HCT116 (cell line): ENCODE measurements at regions not wholly inside any gene's neighbourhood (a gene's known extent, or its start where the extent isn't known, plus 50 kb on each side); places are given as distances from the start of the nearest gene placed in this dataset.

Experiments
- ATAC-seq: fragments of 200-7000 bp; cut with Tn5 transposase; 2 replicates; pipeline ENCODE4 v1.9.1; 2020; ENCODE audit warnings: mild to moderate bottlenecking, moderate library complexity
- BruUV-seq: library from RNA; stranded (reverse); fragments of 400-500 nt; replicated peaks from 2 replicates; lab custom pipeline; 2021; lab: Mats Ljungman, UMichigan
- CTCF ChIA-PET: fragments of 300-600 bp; sonication (Branson Sonifier 250); formaldehyde crosslinking; loops from one replicate; lab custom pipeline; 2021; ENCODE audit warnings: antibody characterized with exemption; lab: Charles Lee
- POLR2A ChIA-PET: fragments of 300-600, 350-600 bp; sonication (Branson Sonifier 250); formaldehyde crosslinking; loops from one replicate; lab custom pipeline; 2021; ENCODE audit warnings: antibody characterized with exemption; lab: Charles Lee
- RAD21 ChIA-PET, 2 experiments: fragments of 300-600 bp; sonication (Branson Sonifier 250); formaldehyde crosslinking; loops; one replicate each; lab custom pipeline; 2023; ENCODE audit warnings: low total read pairs in 2 of 2; ENCODE audit not compliant: uncharacterized antibody in 2 of 2, unreplicated experiment in 2 of 2, low non-redundant PET in 1 of 2; lab: Charles Lee
- DNase-seq: peaks from one replicate; pipeline ENCODE4 v3.0.0-alpha.2; 2010; ENCODE audit warnings: low read depth, low spot score
- H2AFZ ChIP-seq: fragments of 200-600 bp; shearing (Covaris generic), sonication (generic); 2 replicates; pipeline ENCODE4 v1.6.1; 2017; ENCODE audit warnings: low read depth, mixed run types, mixed read lengths, antibody characterized with exemption, low read length; ENCODE audit not compliant: poor library complexity, severe bottlenecking
- H3K27ac ChIP-seq: 2 replicates; pipeline ENCODE4 v1.5.1; 2012; ENCODE audit warnings: low read depth, low read length
- H3K27me3 ChIP-seq: fragments of 200-600 bp; sonication (generic); 2 replicates; pipeline ENCODE4 v1.6.1; 2016; ENCODE audit warnings: mixed run types, low read length, mixed read lengths; ENCODE audit not compliant: insufficient read depth
- H3K36me3 ChIP-seq, 2 experiments: fragments of 200-500 bp in 1 of 2; fragments of 200-600 bp in 1 of 2; sonication (Bioruptor generic) in 1 of 2; sonication (generic) in 1 of 2; 2 replicates each; pipeline versions ENCODE4 v1.5.1 to v1.6.1; 2014 to 2016; ENCODE audit warnings: low read length in 2 of 2, inconsistent platforms in 1 of 2, mixed read lengths in 1 of 2, mixed run types in 1 of 2; ENCODE audit not compliant: insufficient read depth in 2 of 2, control insufficient read depth in 1 of 2
- H3K4me1 ChIP-seq, 2 experiments: fragments of 200-600 bp in 1 of 2; sonication (generic) in 1 of 2; 2 replicates each; pipeline versions ENCODE4 v1.5.1 to v1.6.1; 2012 to 2017; ENCODE audit warnings: low read length in 2 of 2, inconsistent platforms in 1 of 2, mild to moderate bottlenecking in 1 of 2, mixed read lengths in 1 of 2, mixed run types in 1 of 2, moderate library complexity in 1 of 2; ENCODE audit not compliant: insufficient read depth in 2 of 2, control insufficient read depth in 1 of 2
- H3K4me2 ChIP-seq: fragments of 200-600 bp; sonication (generic); 2 replicates; pipeline ENCODE4 v1.6.1; 2017; ENCODE audit warnings: mixed run types, low read length, mixed read lengths
- H3K4me3 ChIP-seq, 2 experiments: fragments of 200-600 bp in 1 of 2; sonication (generic) in 1 of 2; replicated peaks in 1 of 2; 2 replicates each; pipeline ENCODE4 v1.5.1; 2011 to 2016; ENCODE audit warnings: low read length in 2 of 2, control low read depth in 1 of 2, low read depth in 1 of 2, mild to moderate bottlenecking in 1 of 2, mixed read lengths in 1 of 2, mixed run types in 1 of 2
- H3K79me2 ChIP-seq: fragments of 200-600 bp; sonication (generic); 2 replicates; pipeline ENCODE4 v1.6.1; 2017; ENCODE audit warnings: mild to moderate bottlenecking, mixed run types, low read length, moderate library complexity, mixed read lengths; ENCODE audit not compliant: insufficient read depth
- H3K9ac ChIP-seq: fragments of 200-600 bp; sonication (generic); 2 replicates; pipeline ENCODE4 v1.6.1; 2016; ENCODE audit warnings: low read length, mixed read lengths
- H3K9me2 ChIP-seq: fragments of 200-600 bp; sonication (generic), shearing (Covaris generic); 2 replicates; pipeline ENCODE4 v1.6.1; 2017; ENCODE audit warnings: mixed run types, mild to moderate bottlenecking, moderate library complexity; ENCODE audit not compliant: insufficient read depth
- H3K9me3 ChIP-seq, 2 experiments: fragments of 200-500 bp in 1 of 2; fragments of 200-600 bp in 1 of 2; sonication (Bioruptor generic) in 1 of 2; sonication (generic) in 1 of 2; 2 replicates each; pipeline ENCODE4 v1.6.1; 2014 to 2017; ENCODE audit warnings: low read length in 2 of 2, mixed read lengths in 2 of 2, inconsistent platforms in 1 of 2, low read depth in 1 of 2, mild to moderate bottlenecking in 1 of 2, mixed run types in 1 of 2, moderate library complexity in 1 of 2; ENCODE audit not compliant: control insufficient read depth in 1 of 2, insufficient read depth in 1 of 2
- H4K20me1 ChIP-seq: fragments of 200-600 bp; sonication (generic), shearing (Covaris generic); 2 replicates; pipeline ENCODE4 v1.6.1; 2017; ENCODE audit warnings: mixed run types, mild to moderate bottlenecking, moderate library complexity; ENCODE audit not compliant: insufficient read depth
- CBX3 ChIP-seq: IDR thresholded peaks from 2 replicates; pipeline ENCODE4 v1.6.1; 2012; ENCODE audit warnings: low read depth
- CEBPB ChIP-seq: IDR thresholded peaks from 2 replicates; pipeline ENCODE4 v1.6.1; 2012; ENCODE audit warnings: low read depth
- EGR1 ChIP-seq: IDR thresholded peaks from 2 replicates; pipeline ENCODE4 v1.6.1; 2012; ENCODE audit warnings: low read depth
- ELF1 ChIP-seq: IDR thresholded peaks from 2 replicates; pipeline ENCODE4 v1.6.1; 2012; ENCODE audit warnings: low read depth, borderline replicate concordance
- EZH2 ChIP-seq: fragments of 200-600 bp; sonication (generic); IDR thresholded peaks from 2 replicates; pipeline ENCODE4 v1.6.1; 2017; ENCODE audit warnings: antibody characterized with exemption, mixed run types
- EZH2phosphoT487 ChIP-seq: fragments of 200-600 bp; IDR thresholded peaks from 2 replicates; pipeline ENCODE4 v1.6.1; 2018; ENCODE audit warnings: antibody characterized with exemption, borderline replicate concordance
- JUND ChIP-seq: IDR thresholded peaks from 2 replicates; pipeline ENCODE4 v1.6.1; 2012
- POLR2A ChIP-seq: IDR thresholded peaks from 2 replicates; pipeline ENCODE4 v1.7.0; 2011; ENCODE audit warnings: borderline replicate concordance; ENCODE audit not compliant: insufficient read depth, insufficient read length; ENCODE audit errors: extremely low read depth
- RAD21 ChIP-seq: IDR thresholded peaks from 2 replicates; pipeline ENCODE4 v1.6.1; 2012; ENCODE audit warnings: low read depth, mild to moderate bottlenecking
- SIN3A ChIP-seq: IDR thresholded peaks from 2 replicates; pipeline ENCODE4 v1.6.1; 2012; ENCODE audit warnings: low read depth
- SP1 ChIP-seq: IDR thresholded peaks from 2 replicates; pipeline ENCODE4 v1.6.1; 2012; ENCODE audit warnings: low read depth
- SRF ChIP-seq: IDR thresholded peaks from 2 replicates; pipeline ENCODE4 v1.6.1; 2012; ENCODE audit warnings: low read depth
- TCF7L2 ChIP-seq: IDR thresholded peaks from 2 replicates; pipeline ENCODE4 v1.7.0; 2011; ENCODE audit warnings: borderline replicate concordance, inconsistent platforms; ENCODE audit not compliant: insufficient read depth, insufficient read length; ENCODE audit errors: extremely low read depth
- YY1 ChIP-seq: IDR thresholded peaks from 2 replicates; pipeline ENCODE4 v1.6.1; 2011; ENCODE audit warnings: low read length, low read depth, moderate library complexity, mild to moderate bottlenecking; ENCODE audit not compliant: insufficient replicate concordance; ENCODE audit errors: extremely low read depth
- ZNF274 ChIP-seq: fragments of 200-500 bp; sonication (Bioruptor generic); IDR thresholded peaks from 2 replicates; pipeline ENCODE4 v1.6.1; 2014; ENCODE audit warnings: mild to moderate bottlenecking, low read depth, low read length, inconsistent platforms
- intact Hi-C: fragments of 100-400 bp; cut with micrococcal nuclease; formaldehyde crosslinking; loops from 2 replicates; pipeline ENCODE4 v1.10.0; 2022
- TF ChIP-seq, protein P1 (sequence below): IDR thresholded peaks from 2 replicates; pipeline ENCODE4 v1.6.1; 2012; ENCODE audit warnings: low read depth
- TF ChIP-seq, protein P2 (sequence below): IDR thresholded peaks from 2 replicates; pipeline ENCODE4 v1.6.1; 2012
- TF ChIP-seq, protein P3 (sequence below): IDR thresholded peaks from 2 replicates; pipeline ENCODE4 v1.6.1; 2011; ENCODE audit warnings: mild to moderate bottlenecking, low read length, moderate library complexity; ENCODE audit not compliant: insufficient replicate concordance; ENCODE audit errors: extremely low read depth

DNA sequence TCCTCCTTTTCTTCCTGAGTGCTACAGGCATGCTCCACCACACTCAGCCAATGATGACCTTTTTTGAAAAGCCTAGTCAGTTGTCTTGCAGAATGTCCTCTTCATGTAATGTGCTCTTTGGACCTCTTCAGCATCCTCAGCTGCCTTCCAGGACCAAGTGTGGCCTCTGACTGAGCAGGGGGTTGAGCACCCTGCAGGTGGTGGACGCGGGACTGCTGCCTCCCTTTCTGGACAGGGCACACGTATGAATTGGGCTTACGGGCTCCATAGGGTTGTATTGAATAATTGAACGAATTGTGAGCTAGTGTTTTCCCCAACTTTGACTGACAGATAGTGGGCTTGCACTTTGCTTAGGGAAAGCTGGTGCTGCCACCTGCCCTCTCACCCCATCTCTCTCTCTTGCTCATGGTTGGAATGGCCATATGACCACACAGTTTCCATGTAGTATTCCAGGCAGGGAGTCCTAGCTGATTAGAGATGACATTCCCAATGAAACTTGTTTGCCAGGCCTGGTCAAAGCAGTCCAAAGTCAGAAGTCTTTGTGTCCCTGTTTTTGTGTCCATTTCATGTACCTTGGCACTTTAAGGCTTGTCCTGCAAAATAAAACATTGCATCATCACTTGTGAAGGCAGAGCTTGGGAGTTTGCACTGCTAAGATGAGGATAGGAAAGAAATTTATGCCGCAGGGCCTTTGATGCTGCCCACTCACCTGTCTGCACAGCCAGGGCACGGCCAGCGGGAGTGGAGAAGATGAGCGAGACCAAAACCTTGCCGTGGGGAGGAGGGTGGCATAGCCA, 76.3 kb upstream of the NPAS1 start:
- TF ChIP-seq, protein P1, sequence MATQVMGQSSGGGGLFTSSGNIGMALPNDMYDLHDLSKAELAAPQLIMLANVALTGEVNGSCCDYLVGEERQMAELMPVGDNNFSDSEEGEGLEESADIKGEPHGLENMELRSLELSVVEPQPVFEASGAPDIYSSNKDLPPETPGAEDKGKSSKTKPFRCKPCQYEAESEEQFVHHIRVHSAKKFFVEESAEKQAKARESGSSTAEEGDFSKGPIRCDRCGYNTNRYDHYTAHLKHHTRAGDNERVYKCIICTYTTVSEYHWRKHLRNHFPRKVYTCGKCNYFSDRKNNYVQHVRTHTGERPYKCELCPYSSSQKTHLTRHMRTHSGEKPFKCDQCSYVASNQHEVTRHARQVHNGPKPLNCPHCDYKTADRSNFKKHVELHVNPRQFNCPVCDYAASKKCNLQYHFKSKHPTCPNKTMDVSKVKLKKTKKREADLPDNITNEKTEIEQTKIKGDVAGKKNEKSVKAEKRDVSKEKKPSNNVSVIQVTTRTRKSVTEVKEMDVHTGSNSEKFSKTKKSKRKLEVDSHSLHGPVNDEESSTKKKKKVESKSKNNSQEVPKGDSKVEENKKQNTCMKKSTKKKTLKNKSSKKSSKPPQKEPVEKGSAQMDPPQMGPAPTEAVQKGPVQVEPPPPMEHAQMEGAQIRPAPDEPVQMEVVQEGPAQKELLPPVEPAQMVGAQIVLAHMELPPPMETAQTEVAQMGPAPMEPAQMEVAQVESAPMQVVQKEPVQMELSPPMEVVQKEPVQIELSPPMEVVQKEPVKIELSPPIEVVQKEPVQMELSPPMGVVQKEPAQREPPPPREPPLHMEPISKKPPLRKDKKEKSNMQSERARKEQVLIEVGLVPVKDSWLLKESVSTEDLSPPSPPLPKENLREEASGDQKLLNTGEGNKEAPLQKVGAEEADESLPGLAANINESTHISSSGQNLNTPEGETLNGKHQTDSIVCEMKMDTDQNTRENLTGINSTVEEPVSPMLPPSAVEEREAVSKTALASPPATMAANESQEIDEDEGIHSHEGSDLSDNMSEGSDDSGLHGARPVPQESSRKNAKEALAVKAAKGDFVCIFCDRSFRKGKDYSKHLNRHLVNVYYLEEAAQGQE, result no peak
- TF ChIP-seq CEBPB, result no peak
- no peak for TF ChIP-seq SIN3A
- TF ChIP-seq POLR2A, result no peak
- TF ChIP-seq EGR1, result no peak
- no peak for TF ChIP-seq TCF7L2
- no peak for TF ChIP-seq YY1
- TF ChIP-seq ELF1, result no peak
- no peak for TF ChIP-seq ZNF274
- TF ChIP-seq SRF, result no peak
- TF ChIP-seq EZH2phosphoT487, result no peak
- no peak for TF ChIP-seq EZH2
- TF ChIP-seq SP1, result no peak
- no peak for TF ChIP-seq JUND
- no peak for TF ChIP-seq CBX3
- no peak for TF ChIP-seq RAD21
- TF ChIP-seq, protein P2, sequence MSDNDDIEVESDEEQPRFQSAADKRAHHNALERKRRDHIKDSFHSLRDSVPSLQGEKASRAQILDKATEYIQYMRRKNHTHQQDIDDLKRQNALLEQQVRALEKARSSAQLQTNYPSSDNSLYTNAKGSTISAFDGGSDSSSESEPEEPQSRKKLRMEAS, result no peak
- TF ChIP-seq, protein P3, sequence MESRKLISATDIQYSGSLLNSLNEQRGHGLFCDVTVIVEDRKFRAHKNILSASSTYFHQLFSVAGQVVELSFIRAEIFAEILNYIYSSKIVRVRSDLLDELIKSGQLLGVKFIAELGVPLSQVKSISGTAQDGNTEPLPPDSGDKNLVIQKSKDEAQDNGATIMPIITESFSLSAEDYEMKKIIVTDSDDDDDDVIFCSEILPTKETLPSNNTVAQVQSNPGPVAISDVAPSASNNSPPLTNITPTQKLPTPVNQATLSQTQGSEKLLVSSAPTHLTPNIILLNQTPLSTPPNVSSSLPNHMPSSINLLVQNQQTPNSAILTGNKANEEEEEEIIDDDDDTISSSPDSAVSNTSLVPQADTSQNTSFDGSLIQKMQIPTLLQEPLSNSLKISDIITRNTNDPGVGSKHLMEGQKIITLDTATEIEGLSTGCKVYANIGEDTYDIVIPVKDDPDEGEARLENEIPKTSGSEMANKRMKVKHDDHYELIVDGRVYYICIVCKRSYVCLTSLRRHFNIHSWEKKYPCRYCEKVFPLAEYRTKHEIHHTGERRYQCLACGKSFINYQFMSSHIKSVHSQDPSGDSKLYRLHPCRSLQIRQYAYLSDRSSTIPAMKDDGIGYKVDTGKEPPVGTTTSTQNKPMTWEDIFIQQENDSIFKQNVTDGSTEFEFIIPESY, result no peak
- Histone ChIP-seq H3K4me2 (no peak overlapping the region), H3K4me1 (peaks cover 0 to 4% of the 10 kb centered on the region in 2 experiments; a peak in 1 of 4 replicates), H3K9me3 (no peaks in the 10 kb centered on the region), H3K9me2 (no peaks in the 10 kb centered on the region), H2AFZ (no peak overlapping the region), H3K79me2 (peaks cover 38% of the 10 kb centered on the region), H3K27me3 (no peaks in the 10 kb centered on the region), H3K27ac (no peak overlapping the region), H3K36me3 (0 out of 4 replicates have a peak, but pooled peaks cover 0 to 2% of the 10 kb centered on the region in 2 experiments), H4K20me1 (no peaks in the 10 kb centered on the region), H3K9ac (no peak overlapping the region), H3K4me3 (no peak overlapping the region)
- ChIA-PET POLR2A (no interaction called here), RAD21 (no interaction called here), CTCF (no interaction called here)
- DNase-seq (no peak), ATAC-seq (no peak)
- no TSS peak for BruUV-seq
- intact Hi-C loops, result no loop called here
